Panc1 (cell line): ENCODE measurements at regions not wholly inside any gene's neighbourhood (a gene's known extent, or its start where the extent isn't known, plus 50 kb on each side); places are given as distances from the start of the nearest gene placed in this dataset.

ENCODE experiments used
- ATAC-seq: fragments of 200-7000 bp; cut with Tn5 transposase; 2 replicates; pipeline ENCODE4 v1.9.1; 2020; ENCODE audit warnings: mild to moderate bottlenecking, moderate library complexity
- BruUV-seq: library from RNA; stranded (reverse); fragments of 400-500 nt; replicated peaks from 2 replicates; lab custom pipeline; 2021; lab: Mats Ljungman, UMichigan
- CTCF ChIA-PET: fragments of 300-600 bp; sonication (Branson Sonifier 250); formaldehyde crosslinking; loops from one replicate; lab custom pipeline; 2022; ENCODE audit warnings: antibody characterized with exemption; lab: Charles Lee
- POLR2A ChIA-PET: fragments of 300-600 bp; sonication (Branson Sonifier 250); formaldehyde crosslinking; loops from one replicate; lab custom pipeline; 2022; ENCODE audit warnings: antibody characterized with exemption; lab: Charles Lee
- DNase-seq: peaks from one replicate; pipeline ENCODE4 v3.0.0-alpha.2; 2010; ENCODE audit warnings: low read depth, low spot score
- H3K27ac ChIP-seq: 2 replicates; pipeline ENCODE4 v1.5.1; 2011; ENCODE audit warnings: mild to moderate bottlenecking, low read length, inconsistent platforms
- H3K27me3 ChIP-seq: fragments of 200-500 bp; sonication (Bioruptor generic); 2 replicates; pipeline ENCODE4 v1.6.0; 2014; ENCODE audit warnings: low read length, inconsistent platforms; ENCODE audit not compliant: control insufficient read depth, insufficient read depth
- H3K36me3 ChIP-seq: fragments of 200-500 bp; sonication (Bioruptor generic); 2 replicates; pipeline ENCODE4 v1.5.1; 2014; ENCODE audit warnings: inconsistent platforms, mild to moderate bottlenecking, low read length, moderate library complexity; ENCODE audit not compliant: control insufficient read depth, insufficient read depth
- H3K4me1 ChIP-seq: 2 replicates; pipeline ENCODE4 v1.5.1; 2011; ENCODE audit warnings: inconsistent platforms, mild to moderate bottlenecking, low read length, moderate library complexity; ENCODE audit not compliant: control insufficient read depth, insufficient read depth
- H3K4me3 ChIP-seq, 2 experiments: 2 replicates each; pipeline ENCODE4 v1.5.1; 2011 to 2012; ENCODE audit warnings: low read depth in 2 of 2, low read length in 2 of 2, mild to moderate bottlenecking in 2 of 2, inconsistent platforms in 1 of 2, moderate library complexity in 1 of 2
- H3K9me3 ChIP-seq: fragments of 200-500 bp; sonication (Bioruptor generic); 2 replicates; pipeline ENCODE4 v1.5.1; 2014; ENCODE audit warnings: low read depth, mild to moderate bottlenecking, inconsistent platforms, low read length, moderate library complexity; ENCODE audit not compliant: control insufficient read depth, insufficient read depth
- POLR2AphosphoS5 ChIP-seq: IDR thresholded peaks from 2 replicates; pipeline ENCODE4 v1.6.1; 2012; ENCODE audit warnings: mild to moderate bottlenecking, low read depth, low read length, moderate library complexity
- SIN3A ChIP-seq: IDR thresholded peaks from 2 replicates; pipeline ENCODE4 v1.6.1; 2012; ENCODE audit warnings: low read depth, mild to moderate bottlenecking, low read length, moderate library complexity, borderline replicate concordance; ENCODE audit not compliant: insufficient read depth
- TCF7L2 ChIP-seq: IDR thresholded peaks from 2 replicates; pipeline ENCODE4 v1.6.1; 2011; ENCODE audit warnings: mild to moderate bottlenecking, low read depth, low read length, inconsistent platforms
- in situ Hi-C: cut with HindIII; loops from 2 replicates; pipeline ENCODE4 v1.10.0; 2016; ENCODE audit warnings: low sequenced_read_pairs, low pct_unique_long_range_greater_than_20kb
- intact Hi-C: fragments of 100-400 bp; cut with micrococcal nuclease; formaldehyde crosslinking; loops from one replicate; pipeline ENCODE4 v1.10.0; 2022; ENCODE audit not compliant: unreplicated experiment
- TF ChIP-seq, protein P1 (sequence below): fragments of 450-650 bp; IDR thresholded peaks from 2 replicates; pipeline ENCODE4 v1.5.1; 2017; ENCODE audit warnings: mild to moderate bottlenecking
- TF ChIP-seq, protein P2 (sequence below), 2 experiments: IDR thresholded peaks; 2 replicates each; pipeline ENCODE4 v1.6.1; 2011 to 2012; ENCODE audit warnings: low read depth in 2 of 2, control low read depth in 1 of 2, low read length in 1 of 2, mild to moderate bottlenecking in 1 of 2, moderate library complexity in 1 of 2; ENCODE audit not compliant: insufficient read depth in 1 of 2

DNA sequence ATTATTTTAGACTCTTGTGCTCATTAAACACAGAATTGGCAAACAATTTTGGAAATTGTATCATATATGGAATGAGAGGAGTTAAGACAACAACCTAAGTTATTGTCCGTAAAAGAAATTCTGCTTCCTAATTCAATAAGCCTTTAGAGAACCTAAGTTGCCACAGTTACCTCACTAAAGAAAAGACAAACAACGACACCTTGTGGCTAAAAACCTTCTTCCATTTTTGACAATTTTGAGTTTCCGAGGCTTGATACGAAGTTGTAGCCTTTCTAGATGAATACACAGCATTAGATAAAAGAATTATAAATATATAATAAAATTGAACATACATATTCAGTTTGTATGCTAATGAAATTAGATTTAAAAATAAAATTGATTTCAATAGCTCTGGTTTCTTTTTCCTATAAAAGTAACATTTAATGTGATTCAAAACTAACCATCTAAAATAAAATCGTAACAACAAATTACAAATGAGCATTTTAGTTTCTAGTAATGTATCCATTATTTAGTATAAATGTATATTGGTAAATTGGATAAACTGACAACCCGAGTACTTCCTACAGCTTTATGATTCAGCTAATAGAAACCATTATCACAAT is 275.1 kb downstream of the GPM6A start:
- TF ChIP-seq, protein P1, sequence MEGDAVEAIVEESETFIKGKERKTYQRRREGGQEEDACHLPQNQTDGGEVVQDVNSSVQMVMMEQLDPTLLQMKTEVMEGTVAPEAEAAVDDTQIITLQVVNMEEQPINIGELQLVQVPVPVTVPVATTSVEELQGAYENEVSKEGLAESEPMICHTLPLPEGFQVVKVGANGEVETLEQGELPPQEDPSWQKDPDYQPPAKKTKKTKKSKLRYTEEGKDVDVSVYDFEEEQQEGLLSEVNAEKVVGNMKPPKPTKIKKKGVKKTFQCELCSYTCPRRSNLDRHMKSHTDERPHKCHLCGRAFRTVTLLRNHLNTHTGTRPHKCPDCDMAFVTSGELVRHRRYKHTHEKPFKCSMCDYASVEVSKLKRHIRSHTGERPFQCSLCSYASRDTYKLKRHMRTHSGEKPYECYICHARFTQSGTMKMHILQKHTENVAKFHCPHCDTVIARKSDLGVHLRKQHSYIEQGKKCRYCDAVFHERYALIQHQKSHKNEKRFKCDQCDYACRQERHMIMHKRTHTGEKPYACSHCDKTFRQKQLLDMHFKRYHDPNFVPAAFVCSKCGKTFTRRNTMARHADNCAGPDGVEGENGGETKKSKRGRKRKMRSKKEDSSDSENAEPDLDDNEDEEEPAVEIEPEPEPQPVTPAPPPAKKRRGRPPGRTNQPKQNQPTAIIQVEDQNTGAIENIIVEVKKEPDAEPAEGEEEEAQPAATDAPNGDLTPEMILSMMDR: peak; percentile 23; the same call in 1 of the 2 replicates
- TF ChIP-seq, protein P2, sequence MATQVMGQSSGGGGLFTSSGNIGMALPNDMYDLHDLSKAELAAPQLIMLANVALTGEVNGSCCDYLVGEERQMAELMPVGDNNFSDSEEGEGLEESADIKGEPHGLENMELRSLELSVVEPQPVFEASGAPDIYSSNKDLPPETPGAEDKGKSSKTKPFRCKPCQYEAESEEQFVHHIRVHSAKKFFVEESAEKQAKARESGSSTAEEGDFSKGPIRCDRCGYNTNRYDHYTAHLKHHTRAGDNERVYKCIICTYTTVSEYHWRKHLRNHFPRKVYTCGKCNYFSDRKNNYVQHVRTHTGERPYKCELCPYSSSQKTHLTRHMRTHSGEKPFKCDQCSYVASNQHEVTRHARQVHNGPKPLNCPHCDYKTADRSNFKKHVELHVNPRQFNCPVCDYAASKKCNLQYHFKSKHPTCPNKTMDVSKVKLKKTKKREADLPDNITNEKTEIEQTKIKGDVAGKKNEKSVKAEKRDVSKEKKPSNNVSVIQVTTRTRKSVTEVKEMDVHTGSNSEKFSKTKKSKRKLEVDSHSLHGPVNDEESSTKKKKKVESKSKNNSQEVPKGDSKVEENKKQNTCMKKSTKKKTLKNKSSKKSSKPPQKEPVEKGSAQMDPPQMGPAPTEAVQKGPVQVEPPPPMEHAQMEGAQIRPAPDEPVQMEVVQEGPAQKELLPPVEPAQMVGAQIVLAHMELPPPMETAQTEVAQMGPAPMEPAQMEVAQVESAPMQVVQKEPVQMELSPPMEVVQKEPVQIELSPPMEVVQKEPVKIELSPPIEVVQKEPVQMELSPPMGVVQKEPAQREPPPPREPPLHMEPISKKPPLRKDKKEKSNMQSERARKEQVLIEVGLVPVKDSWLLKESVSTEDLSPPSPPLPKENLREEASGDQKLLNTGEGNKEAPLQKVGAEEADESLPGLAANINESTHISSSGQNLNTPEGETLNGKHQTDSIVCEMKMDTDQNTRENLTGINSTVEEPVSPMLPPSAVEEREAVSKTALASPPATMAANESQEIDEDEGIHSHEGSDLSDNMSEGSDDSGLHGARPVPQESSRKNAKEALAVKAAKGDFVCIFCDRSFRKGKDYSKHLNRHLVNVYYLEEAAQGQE (IDR thresholded peaks at IDR 0.05; ENCODE audit: insufficient read depth in 1 of 2, low read depth in 2 of 2, low read length in 1 of 2): no peak
- Histone ChIP-seq H3K36me3 (no peaks in the 10 kb centered on the region), H3K9me3 (no peaks in the 10 kb centered on the region), H3K27me3 (no peaks in the 10 kb centered on the region), H3K27ac (no peak overlapping the region), H3K4me1 (no peaks in the 10 kb centered on the region), H3K4me3 (no peak overlapping the region)
- ChIA-PET POLR2A (no interaction called here), CTCF (no interaction called here)
- no TSS peak for BruUV-seq
- in situ Hi-C loops (no loop called here), intact Hi-C loops (loop anchor here (2.0 to 5.0 kb wide), 3 partner anchors 665 to 1170 kb away; no protein-coding TSS in a partner anchor)
- ATAC-seq (no peak), DNase-seq (peak; percentile 62)

DNA sequence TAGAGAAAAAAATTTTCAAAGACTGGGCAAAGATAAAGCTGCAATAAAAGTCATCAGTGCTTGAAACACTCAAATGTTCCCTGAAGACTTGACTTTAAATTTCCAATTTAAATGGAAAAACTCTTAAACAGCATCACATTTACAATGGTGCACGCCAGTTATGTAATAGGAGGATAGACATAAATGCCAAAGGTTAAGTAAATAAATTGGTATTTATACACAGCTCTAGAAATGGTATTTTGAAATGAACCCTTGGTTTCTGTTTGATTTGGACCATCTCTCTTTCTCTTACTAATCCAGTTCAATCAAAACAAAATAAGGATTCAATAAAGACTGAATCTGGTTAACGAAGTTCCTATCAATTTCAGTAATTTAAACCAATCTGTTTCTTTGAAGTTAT is 272.6 kb downstream of the GPM6A start:
- no TSS peak for BruUV-seq
- no peaks in the 10 kb centered on the region for H3K9me3 ChIP-seq
- in situ Hi-C loops: no loop called here
- H3K27ac ChIP-seq: no peak overlapping the region
- POLR2A ChIA-PET: no interaction called here
- no peaks in the 10 kb centered on the region for H3K36me3 ChIP-seq
- H3K27me3 ChIP-seq: no peaks in the 10 kb centered on the region
- no peaks in the 10 kb centered on the region for H3K4me1 ChIP-seq
- TF ChIP-seq, protein P1: no peak
- ATAC-seq (no peak), DNase-seq (no peak)
- CTCF ChIA-PET: no interaction called here
- intact Hi-C loops: loop anchor here (5.0 kb wide), 2 partner anchors 667 to 1172 kb away; no protein-coding TSS in a partner anchor
- no peak overlapping the region for H3K4me3 ChIP-seq

DNA sequence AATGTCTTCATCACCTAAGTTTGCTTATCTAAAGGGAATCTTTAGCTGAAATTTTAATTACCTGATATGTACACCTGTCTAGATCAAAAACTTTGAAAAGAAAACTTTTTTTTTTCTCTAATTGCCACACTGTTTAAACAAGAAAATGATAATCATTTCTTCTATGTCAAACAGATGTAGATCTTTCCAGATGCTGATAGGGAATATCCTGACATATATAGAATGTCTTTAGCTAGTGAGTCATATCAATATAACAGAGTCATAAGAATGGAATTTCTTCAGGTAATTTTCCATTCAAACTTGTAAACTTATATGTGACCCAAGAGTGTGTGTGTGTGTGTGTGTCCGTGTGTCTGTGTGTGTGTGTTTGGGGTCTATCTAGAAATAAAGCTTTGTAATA is 271.9 kb downstream of the GPM6A start:
- no peak overlapping the region for H3K4me3 ChIP-seq
- no peaks in the 10 kb centered on the region for H3K4me1 ChIP-seq
- DNase-seq (no peak), ATAC-seq (no peak)
- H3K9me3 ChIP-seq: no peaks in the 10 kb centered on the region
- CTCF ChIA-PET: no interaction called here
- TF ChIP-seq POLR2AphosphoS5: no peak
- TF ChIP-seq, protein P2 (IDR thresholded peaks at IDR 0.05; ENCODE audit: insufficient read depth in 1 of 2, low read depth in 2 of 2, low read length in 1 of 2): no peak
- TF ChIP-seq, protein P1: no peak
- no peak for TF ChIP-seq SIN3A
- no peak for TF ChIP-seq TCF7L2
- H3K36me3 ChIP-seq: no peaks in the 10 kb centered on the region
- no peak overlapping the region for H3K27ac ChIP-seq
- POLR2A ChIA-PET: no interaction called here
- BruUV-seq: no TSS peak
- no peaks in the 10 kb centered on the region for H3K27me3 ChIP-seq
- in situ Hi-C loops (no loop called here), intact Hi-C loops (no loop called here)
